Neuron (in vitro differentiated cells): ENCODE measurements at regions not wholly inside any gene's neighbourhood (a gene's known extent, or its start where the extent isn't known, plus 50 kb on each side); places are given as distances from the start of the nearest gene placed in this dataset.

ENCODE experiments used
- H2AFZ ChIP-seq: one replicate; pipeline ENCODE4 v1.6.1; 2013; ENCODE audit warnings: low read depth, mild to moderate bottlenecking, inconsistent platforms, low read length, moderate library complexity
- H3K27me3 ChIP-seq: one replicate; pipeline ENCODE4 v1.6.1; 2013; ENCODE audit warnings: low read length; ENCODE audit not compliant: insufficient read depth
- H3K36me3 ChIP-seq: one replicate; pipeline ENCODE4 v1.6.1; 2013; ENCODE audit warnings: low read length; ENCODE audit not compliant: insufficient read depth
- H3K4me1 ChIP-seq: one replicate; pipeline ENCODE4 v1.6.1; 2013; ENCODE audit warnings: low read length; ENCODE audit not compliant: insufficient read depth
- H3K4me3 ChIP-seq: 2 replicates; pipeline ENCODE4 v1.5.1; 2013; ENCODE audit warnings: mild to moderate bottlenecking, low read length, moderate library complexity
- H3K9me3 ChIP-seq: one replicate; pipeline ENCODE4 v1.6.1; 2013; ENCODE audit warnings: low read length

DNA sequence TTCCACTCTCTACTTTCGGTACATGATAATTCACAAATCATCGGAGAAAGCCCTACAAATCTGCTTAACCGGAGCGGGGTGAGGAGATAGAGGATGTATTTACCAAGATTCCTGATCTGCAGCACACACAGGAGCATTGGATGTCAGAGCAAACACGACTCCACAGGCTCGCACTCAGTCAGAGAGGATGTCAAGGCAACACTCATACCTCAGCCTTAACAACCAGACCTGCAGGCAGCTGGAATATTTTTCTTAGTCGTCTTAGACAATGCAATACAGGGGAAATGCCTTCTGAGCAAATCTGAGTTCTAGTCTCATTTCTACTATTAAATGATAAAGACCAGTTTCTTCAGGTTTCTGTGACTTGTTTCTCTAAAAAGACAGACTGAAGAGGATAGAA is 159.3 kb upstream of the CPNE8 start:
- H3K4me1 ChIP-seq = peaks cover 2% of the 10 kb centered on the region
- H3K4me3 ChIP-seq = no peak overlapping the region
- H3K36me3 ChIP-seq = no peaks in the 10 kb centered on the region
- no peaks in the 10 kb centered on the region for H3K9me3 ChIP-seq
- no peak overlapping the region for H2AFZ ChIP-seq
- no peaks in the 10 kb centered on the region for H3K27me3 ChIP-seq

- H3K36me3 ChIP-seq = no peaks in the 10 kb centered on the region
These were observed 157.0 kb upstream of the CPNE8 start for GRCh38 chr12:39062266-39062996.

GRCh38 chr12:39061576-39061975 is 156.2 kb upstream of the CPNE8 start:
- H3K27me3 ChIP-seq = no peaks in the 10 kb centered on the region
- no peak overlapping the region for H2AFZ ChIP-seq
- peaks cover 2% of the 10 kb centered on the region for H3K4me1 ChIP-seq
- no peak overlapping the region for H3K4me3 ChIP-seq
- no peaks in the 10 kb centered on the region for H3K36me3 ChIP-seq
- H3K9me3 ChIP-seq = no peaks in the 10 kb centered on the region

More at GRCh38 chr12:39062266-39062996, 157.0 kb upstream of the CPNE8 start:
- Histone ChIP-seq H2AFZ (no peak overlapping the region), H3K9me3 (no peaks in the 10 kb centered on the region), H3K4me3 (no peak overlapping the region), H3K27me3 (no peaks in the 10 kb centered on the region), H3K4me1 (peaks cover 2% of the 10 kb centered on the region)

DNA sequence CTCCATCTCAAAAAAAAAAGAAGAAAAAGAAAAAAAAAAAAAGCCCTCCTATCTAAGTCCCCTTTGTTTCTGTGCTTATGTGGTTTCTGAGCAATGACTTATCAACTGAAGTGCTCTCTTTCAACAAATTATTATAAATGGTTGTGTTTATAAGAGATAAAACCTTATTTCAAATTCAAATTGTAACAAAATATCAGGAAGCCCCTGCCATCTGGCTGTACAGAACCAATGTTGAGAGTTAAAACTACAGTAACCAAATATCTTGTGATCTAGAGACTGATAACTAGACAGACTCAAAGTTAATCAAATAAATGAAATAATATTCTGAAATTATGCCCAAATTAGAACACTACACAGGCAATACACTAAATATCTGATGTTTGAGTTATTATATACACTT is 143.0 kb upstream of the CPNE8 start:
- H3K9me3 ChIP-seq = no peaks in the 10 kb centered on the region
- H3K4me3 ChIP-seq = no peak overlapping the region
- H3K4me1 ChIP-seq = no peaks in the 10 kb centered on the region
- no peaks in the 10 kb centered on the region for H3K36me3 ChIP-seq
- H3K27me3 ChIP-seq = no peaks in the 10 kb centered on the region
- no peak overlapping the region for H2AFZ ChIP-seq

DNA sequence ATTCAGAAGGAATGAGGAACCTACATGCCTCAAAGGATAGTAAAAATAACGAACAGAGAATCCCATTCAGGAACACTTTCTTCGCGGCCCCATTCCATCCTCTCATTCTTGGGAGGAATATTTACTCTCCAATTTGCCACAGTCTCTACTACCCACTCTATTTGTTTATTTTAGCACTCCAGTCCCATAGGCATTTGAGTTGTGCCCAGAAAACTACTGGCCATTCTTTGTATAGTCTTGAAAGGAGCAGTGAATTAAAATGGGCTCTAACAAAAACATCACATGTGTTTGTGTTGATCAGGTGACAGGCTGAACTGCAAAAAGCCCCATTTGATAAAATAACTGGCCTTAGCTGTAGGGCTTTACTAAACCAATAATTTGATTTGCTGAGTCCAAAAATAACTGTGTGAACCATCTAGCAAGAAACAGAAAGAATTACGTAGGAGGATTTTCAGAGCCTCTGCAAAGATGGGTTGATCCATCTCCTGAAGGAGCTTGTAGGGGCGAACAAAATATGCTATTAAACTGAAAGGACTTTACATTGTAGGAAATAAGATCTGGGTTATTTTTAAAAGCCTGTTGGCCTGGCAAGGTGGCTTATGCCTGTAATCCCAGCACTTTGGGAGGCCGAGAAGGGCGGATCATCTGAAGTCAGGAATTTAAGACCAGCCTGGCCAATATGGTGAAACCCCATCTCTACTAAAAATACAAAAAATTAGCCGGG is 142.3 kb upstream of the CPNE8 start:
- no peak overlapping the region for H2AFZ ChIP-seq
- H3K36me3 ChIP-seq = no peaks in the 10 kb centered on the region
- H3K4me1 ChIP-seq = no peaks in the 10 kb centered on the region
- H3K9me3 ChIP-seq = no peaks in the 10 kb centered on the region
- no peak overlapping the region for H3K4me3 ChIP-seq
- H3K27me3 ChIP-seq = no peaks in the 10 kb centered on the region

GRCh38 chr12:39044754-39045153 is 139.4 kb upstream of the CPNE8 start:
- Histone ChIP-seq H3K4me3 (no peak overlapping the region), H2AFZ (no peak overlapping the region), H3K27me3 (no peaks in the 10 kb centered on the region), H3K9me3 (no peaks in the 10 kb centered on the region), H3K36me3 (no peaks in the 10 kb centered on the region), H3K4me1 (no peaks in the 10 kb centered on the region)

DNA sequence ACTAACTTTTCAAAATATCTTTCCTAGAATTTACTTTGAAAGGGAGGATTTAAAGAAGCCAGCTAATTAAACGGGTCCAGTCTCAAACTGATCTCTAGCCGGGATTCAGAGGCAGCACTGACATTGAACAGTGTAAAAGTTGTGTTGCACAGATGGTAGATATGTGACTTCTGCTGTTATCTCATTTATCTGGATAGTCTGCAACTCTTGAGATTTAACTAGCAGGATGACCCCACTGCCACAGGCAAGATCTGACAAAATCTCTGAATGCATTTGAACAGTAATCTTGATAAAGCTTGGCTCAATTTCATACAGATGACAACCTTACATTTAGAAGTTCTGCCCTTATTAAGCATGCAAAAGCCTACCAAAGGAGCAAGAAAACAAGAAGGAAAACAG is 138.0 kb upstream of the CPNE8 start:
- H3K9me3 ChIP-seq = no peaks in the 10 kb centered on the region
- H3K4me1 ChIP-seq = no peaks in the 10 kb centered on the region
- H2AFZ ChIP-seq = peak overlapping the region; percentile 10
- no peak overlapping the region for H3K4me3 ChIP-seq
- H3K27me3 ChIP-seq = no peaks in the 10 kb centered on the region
- H3K36me3 ChIP-seq = no peaks in the 10 kb centered on the region

GRCh38 chr12:39040275-39040674 is 134.9 kb upstream of the CPNE8 start:
- H2AFZ ChIP-seq = no peak overlapping the region
- H3K27me3 ChIP-seq = no peaks in the 10 kb centered on the region
- no peak overlapping the region for H3K4me3 ChIP-seq
- no peaks in the 10 kb centered on the region for H3K36me3 ChIP-seq
- H3K4me1 ChIP-seq = no peaks in the 10 kb centered on the region
- no peaks in the 10 kb centered on the region for H3K9me3 ChIP-seq

DNA sequence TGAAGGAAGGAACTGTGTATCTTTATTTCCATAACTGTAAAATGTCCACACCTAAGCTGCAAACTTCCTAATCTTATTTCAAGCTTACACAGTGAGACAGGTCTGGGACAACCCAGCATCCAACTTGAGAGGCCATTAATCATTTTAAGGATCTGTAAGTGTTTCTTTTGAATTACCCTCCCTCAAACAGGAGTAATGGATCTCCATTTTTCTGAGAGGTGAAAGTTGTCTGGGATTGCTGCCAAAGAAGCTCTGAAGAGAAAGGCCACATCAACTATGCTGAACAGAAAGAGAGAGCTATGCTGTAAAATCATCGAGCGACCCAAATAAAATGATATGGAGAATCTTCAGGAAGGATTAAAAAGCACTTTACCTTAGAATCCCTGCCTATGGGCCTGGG is 131.7 kb upstream of the CPNE8 start:
- no peaks in the 10 kb centered on the region for H3K9me3 ChIP-seq
- H2AFZ ChIP-seq = no peak overlapping the region
- H3K4me1 ChIP-seq = no peaks in the 10 kb centered on the region
- H3K4me3 ChIP-seq = no peak overlapping the region
- no peaks in the 10 kb centered on the region for H3K27me3 ChIP-seq
- no peaks in the 10 kb centered on the region for H3K36me3 ChIP-seq

DNA sequence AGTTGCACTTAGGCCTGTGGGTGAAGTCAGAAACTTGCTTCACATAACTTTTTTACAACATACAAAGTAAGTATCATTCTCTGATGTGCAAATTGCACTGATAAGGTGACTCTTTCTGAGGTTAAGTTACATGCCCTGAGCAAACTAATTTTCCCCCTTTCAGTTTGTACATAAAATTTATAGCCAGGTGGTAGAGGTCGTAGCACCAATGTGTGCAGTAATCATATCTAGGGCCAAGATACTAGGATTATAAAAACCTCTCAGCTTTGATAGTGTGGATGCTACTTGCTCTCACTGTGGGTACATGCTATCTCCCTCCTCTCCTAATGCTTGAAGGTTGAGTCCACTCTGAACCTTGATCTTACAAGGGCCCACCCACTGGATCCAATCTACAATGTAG is 130.7 kb upstream of the CPNE8 start:
- Histone ChIP-seq H3K4me3 (no peak overlapping the region), H2AFZ (no peak overlapping the region), H3K36me3 (no peaks in the 10 kb centered on the region), H3K27me3 (no peaks in the 10 kb centered on the region), H3K4me1 (no peaks in the 10 kb centered on the region), H3K9me3 (no peaks in the 10 kb centered on the region)

DNA sequence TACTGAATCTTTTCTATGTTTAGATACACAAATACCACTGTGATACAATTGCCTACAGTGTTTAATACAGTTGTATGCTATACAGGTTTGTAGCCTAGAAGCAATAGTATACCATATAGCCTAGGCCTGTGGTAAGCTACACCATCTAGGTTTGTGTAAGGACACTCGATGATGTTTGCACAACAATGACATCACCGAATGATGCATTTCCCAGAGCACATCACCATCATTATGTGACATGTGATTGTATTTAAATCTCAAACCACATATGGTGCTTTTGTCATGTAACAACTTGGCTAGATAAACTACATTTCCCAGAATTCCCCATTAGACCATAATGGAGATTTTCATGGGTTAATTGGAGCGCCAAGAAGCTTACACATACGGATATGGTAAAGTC is 128.4 kb upstream of the CPNE8 start:
- Histone ChIP-seq H3K9me3 (no peaks in the 10 kb centered on the region), H2AFZ (no peak overlapping the region), H3K4me3 (no peak overlapping the region), H3K4me1 (no peaks in the 10 kb centered on the region), H3K27me3 (no peaks in the 10 kb centered on the region), H3K36me3 (no peaks in the 10 kb centered on the region)

DNA sequence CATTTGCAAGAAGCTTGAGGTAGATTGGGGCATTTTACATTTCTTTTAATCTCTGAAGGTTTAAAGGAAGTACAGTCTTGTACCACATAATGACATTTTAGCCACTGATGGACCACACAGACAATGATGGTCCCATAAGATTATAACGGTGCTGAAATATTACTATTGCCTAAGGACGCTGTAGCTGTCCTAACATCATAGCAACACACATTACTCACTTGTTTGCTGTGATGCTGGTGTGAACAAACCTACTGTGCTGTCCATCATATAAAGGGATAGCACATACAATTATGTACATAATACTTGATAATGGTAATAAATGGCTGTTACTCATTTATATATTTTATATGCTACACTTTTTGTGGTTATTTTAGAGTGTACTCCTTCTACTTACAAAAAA is 127.1 kb upstream of the CPNE8 start:
- no peak overlapping the region for H3K4me3 ChIP-seq
- no peaks in the 10 kb centered on the region for H3K36me3 ChIP-seq
- no peaks in the 10 kb centered on the region for H3K9me3 ChIP-seq
- no peaks in the 10 kb centered on the region for H3K4me1 ChIP-seq
- no peak overlapping the region for H2AFZ ChIP-seq
- no peaks in the 10 kb centered on the region for H3K27me3 ChIP-seq

GRCh38 chr12:39032034-39032433 is 126.6 kb upstream of the CPNE8 start:
- no peak overlapping the region for H2AFZ ChIP-seq
- H3K4me3 ChIP-seq = no peak overlapping the region
- no peaks in the 10 kb centered on the region for H3K27me3 ChIP-seq
- no peaks in the 10 kb centered on the region for H3K9me3 ChIP-seq
- no peaks in the 10 kb centered on the region for H3K36me3 ChIP-seq
- no peaks in the 10 kb centered on the region for H3K4me1 ChIP-seq
